GM12892 (cell line): ENCODE measurements at regions not wholly inside any gene's neighbourhood (a gene's known extent, or its start where the extent isn't known, plus 50 kb on each side); places are given as distances from the start of the nearest gene placed in this dataset.

Experiments
- POLR2A ChIP-seq: IDR thresholded peaks from 2 replicates; pipeline ENCODE4 v1.6.1; 2011; ENCODE audit warnings: low read depth, low read length, control low read depth
- POLR2AphosphoS5 ChIP-seq: IDR thresholded peaks from 2 replicates; pipeline ENCODE4 v1.6.1; 2011; ENCODE audit warnings: low read depth, low read length, control low read depth
- TAF1 ChIP-seq: IDR thresholded peaks from 2 replicates; pipeline ENCODE4 v1.6.1; 2011; ENCODE audit warnings: low read depth, mild to moderate bottlenecking, control low read depth, low read length, borderline replicate concordance

- TF ChIP-seq POLR2A (no peak), POLR2AphosphoS5 (no peak), TAF1 (no peak)
These were observed 128.8 kb downstream of the RRAGC start for GRCh38 chr1:38730511-38731397.
